Hepatocyte (in vitro differentiated cells): ENCODE measurements at regions not wholly inside any gene's neighbourhood (a gene's known extent, or its start where the extent isn't known, plus 50 kb on each side); places are given as distances from the start of the nearest gene placed in this dataset.

Source experiments
- DNase-seq: peaks from one replicate; pipeline ENCODE4 v3.0.0-alpha.2; 2016; ENCODE audit warnings: low spot score
- H2AFZ ChIP-seq: fragments of 200-600 bp; sonication (generic); 2 replicates; pipeline ENCODE4 v1.6.0; 2016; ENCODE audit warnings: antibody characterized with exemption, mild to moderate bottlenecking
- H3K27ac ChIP-seq: fragments of 200-600 bp; sonication (generic); 2 replicates; pipeline ENCODE4 v1.5.1; 2016; ENCODE audit warnings: mild to moderate bottlenecking
- H3K27me3 ChIP-seq: fragments of 200-600 bp; sonication (generic); 2 replicates; pipeline ENCODE4 v1.6.1; 2016
- H3K36me3 ChIP-seq: fragments of 200-600 bp; sonication (generic); replicated peaks from 2 replicates; pipeline ENCODE4 v1.5.1; 2016; ENCODE audit warnings: low read depth; ENCODE audit not compliant: insufficient read depth
- H3K4me1 ChIP-seq: fragments of 200-600 bp; sonication (generic); 2 replicates; pipeline ENCODE4 v1.5.1; 2016; ENCODE audit warnings: mild to moderate bottlenecking, moderate library complexity; ENCODE audit not compliant: insufficient read depth
- H3K4me2 ChIP-seq: fragments of 200-600 bp; sonication (generic); 2 replicates; pipeline ENCODE4 v1.6.0; 2016
- H3K4me3 ChIP-seq: fragments of 200-600 bp; sonication (generic); 2 replicates; pipeline ENCODE4 v1.5.1; 2016; ENCODE audit warnings: mild to moderate bottlenecking
- H3K79me2 ChIP-seq: fragments of 200-600 bp; sonication (generic); 2 replicates; pipeline ENCODE4 v1.6.0; 2017; ENCODE audit warnings: mild to moderate bottlenecking
- H3K9me2 ChIP-seq: fragments of 200-600 bp; sonication (generic); replicated peaks from 2 replicates; pipeline ENCODE4 v1.6.0; 2017; ENCODE audit warnings: mild to moderate bottlenecking; ENCODE audit not compliant: insufficient read depth
- H3K9me3 ChIP-seq: fragments of 200-600 bp; sonication (generic); 2 replicates; pipeline ENCODE4 v1.5.1; 2016; ENCODE audit warnings: low read depth, mild to moderate bottlenecking
- H4K20me1 ChIP-seq: fragments of 200-600 bp; sonication (generic); 2 replicates; pipeline ENCODE4 v1.6.0; 2016; ENCODE audit warnings: mild to moderate bottlenecking; ENCODE audit not compliant: insufficient read depth, poor library complexity, severe bottlenecking
- EZH2 ChIP-seq: fragments of 200-600 bp; sonication (generic); IDR thresholded peaks from 2 replicates; pipeline ENCODE4 v1.6.1; 2016; ENCODE audit warnings: antibody characterized with exemption, mild to moderate bottlenecking, borderline replicate concordance
- EZH2phosphoT487 ChIP-seq: fragments of 200-600 bp; sonication (generic); IDR thresholded peaks from one replicate; pipeline ENCODE4 v1.6.1; 2018; ENCODE audit warnings: antibody characterized with exemption, mild to moderate bottlenecking, low read depth, moderate library complexity; ENCODE audit not compliant: unreplicated experiment, severe bottlenecking
- WGBS: methylation state at CpG from one replicate; pipeline ENCODE4 v1.1.6; 2016; ENCODE audit warnings: low lambda C conversion rate; ENCODE audit errors: missing lambda C conversion rate; 5-methylcytosine and 5-hydroxymethylcytosine counted together
- TF ChIP-seq, protein P1 (sequence below): fragments of 200-600 bp; sonication (generic); IDR thresholded peaks from 2 replicates; pipeline ENCODE4 v1.5.1; 2016; ENCODE audit warnings: antibody characterized with exemption, mild to moderate bottlenecking; ENCODE audit not compliant: poor library complexity

DNA sequence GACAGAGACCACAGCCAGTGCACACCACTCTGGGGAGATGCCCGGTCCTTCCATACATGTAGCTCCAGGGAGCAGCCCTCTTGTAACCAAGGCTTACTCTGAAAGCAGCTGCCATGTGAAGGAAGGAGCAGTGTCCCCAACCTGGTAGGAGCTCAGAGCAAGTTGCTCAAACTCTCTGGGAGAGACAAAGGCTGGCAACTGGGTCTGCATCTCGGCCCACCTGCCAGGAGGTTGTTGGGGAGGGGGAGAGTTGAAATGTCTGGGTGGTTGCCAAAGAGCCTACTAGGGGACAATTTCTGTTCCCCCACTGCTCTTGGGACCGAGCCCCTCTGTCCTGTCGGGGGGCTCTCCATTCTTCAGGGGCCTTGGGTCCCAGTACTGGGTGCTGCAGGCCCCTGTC, 309.9 kb downstream of the TLE3 start:
- H4K20me1 ChIP-seq = no peaks in the 10 kb centered on the region
- TF ChIP-seq EZH2phosphoT487 (no peak), EZH2 (no peak)
- TF ChIP-seq, protein P1, sequence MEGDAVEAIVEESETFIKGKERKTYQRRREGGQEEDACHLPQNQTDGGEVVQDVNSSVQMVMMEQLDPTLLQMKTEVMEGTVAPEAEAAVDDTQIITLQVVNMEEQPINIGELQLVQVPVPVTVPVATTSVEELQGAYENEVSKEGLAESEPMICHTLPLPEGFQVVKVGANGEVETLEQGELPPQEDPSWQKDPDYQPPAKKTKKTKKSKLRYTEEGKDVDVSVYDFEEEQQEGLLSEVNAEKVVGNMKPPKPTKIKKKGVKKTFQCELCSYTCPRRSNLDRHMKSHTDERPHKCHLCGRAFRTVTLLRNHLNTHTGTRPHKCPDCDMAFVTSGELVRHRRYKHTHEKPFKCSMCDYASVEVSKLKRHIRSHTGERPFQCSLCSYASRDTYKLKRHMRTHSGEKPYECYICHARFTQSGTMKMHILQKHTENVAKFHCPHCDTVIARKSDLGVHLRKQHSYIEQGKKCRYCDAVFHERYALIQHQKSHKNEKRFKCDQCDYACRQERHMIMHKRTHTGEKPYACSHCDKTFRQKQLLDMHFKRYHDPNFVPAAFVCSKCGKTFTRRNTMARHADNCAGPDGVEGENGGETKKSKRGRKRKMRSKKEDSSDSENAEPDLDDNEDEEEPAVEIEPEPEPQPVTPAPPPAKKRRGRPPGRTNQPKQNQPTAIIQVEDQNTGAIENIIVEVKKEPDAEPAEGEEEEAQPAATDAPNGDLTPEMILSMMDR = no peak
- H3K4me3 ChIP-seq = no peak overlapping the region
- H3K4me1 ChIP-seq = no peaks in the 10 kb centered on the region
- no peaks in the 10 kb centered on the region for H3K79me2 ChIP-seq
- no peak overlapping the region for H3K4me2 ChIP-seq
- H3K9me3 ChIP-seq = no peaks in the 10 kb centered on the region
- DNase-seq = no peak
- H3K27ac ChIP-seq = no peak overlapping the region
- no peaks in the 10 kb centered on the region for H3K27me3 ChIP-seq
- H2AFZ ChIP-seq = no peak overlapping the region
- 92% methylated on average over 4 of the region's 4 CpGs for WGBS
- no peaks in the 10 kb centered on the region for H3K36me3 ChIP-seq
- no peaks in the 10 kb centered on the region for H3K9me2 ChIP-seq

- no peaks in the 10 kb centered on the region for H3K9me3 ChIP-seq
- no peaks in the 10 kb centered on the region for H4K20me1 ChIP-seq
- no peaks in the 10 kb centered on the region for H3K27me3 ChIP-seq
- H2AFZ ChIP-seq = no peak overlapping the region
- no peak overlapping the region for H3K4me3 ChIP-seq
- DNase-seq = no peak
- WGBS = 91% methylated on average over 9 of the region's 9 CpGs
- H3K79me2 ChIP-seq = no peaks in the 10 kb centered on the region
- no peak overlapping the region for H3K27ac ChIP-seq
- no peaks in the 10 kb centered on the region for H3K9me2 ChIP-seq
- H3K4me1 ChIP-seq = peaks cover 3% of the 10 kb centered on the region
- H3K4me2 ChIP-seq = no peak overlapping the region
- TF ChIP-seq, protein P1 = no peak
- TF ChIP-seq EZH2phosphoT487 (no peak), EZH2 (no peak)
- no peaks in the 10 kb centered on the region for H3K36me3 ChIP-seq
Observed at GRCh38 chr15:69789648-69790393, 307.9 kb downstream of the TLE3 start.

DNA sequence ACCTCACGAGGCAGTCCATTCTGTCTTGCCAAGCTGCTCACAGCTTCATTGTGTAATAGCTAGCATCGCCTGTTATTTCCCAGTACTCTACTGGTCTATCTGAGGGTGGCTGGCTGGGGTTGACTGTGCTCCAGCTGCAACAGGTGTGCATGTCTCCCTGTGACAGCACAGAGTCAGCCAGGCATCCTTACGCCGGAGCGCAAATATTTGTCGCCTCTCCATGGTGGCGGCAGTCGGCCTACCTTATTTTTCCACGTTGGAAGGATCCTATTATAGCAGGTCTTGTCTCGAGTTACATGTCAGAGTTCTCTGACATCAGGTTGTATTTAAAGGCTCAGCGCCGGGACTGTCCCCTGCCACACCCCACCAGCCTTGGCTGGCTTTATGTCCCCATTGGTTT, 307.1 kb downstream of the TLE3 start:
- no peak overlapping the region for H2AFZ ChIP-seq
- TF ChIP-seq, protein P1 = no peak
- TF ChIP-seq EZH2phosphoT487 = no peak
- TF ChIP-seq EZH2 = no peak
- no peak for DNase-seq
- H4K20me1 ChIP-seq = no peaks in the 10 kb centered on the region
- H3K27me3 ChIP-seq = no peaks in the 10 kb centered on the region
- no peaks in the 10 kb centered on the region for H3K36me3 ChIP-seq
- H3K4me3 ChIP-seq = no peak overlapping the region
- H3K4me2 ChIP-seq = no peak overlapping the region
- no peaks in the 10 kb centered on the region for H3K79me2 ChIP-seq
- no peak overlapping the region for H3K27ac ChIP-seq
- WGBS = 91% methylated on average over 12 of the region's 12 CpGs
- H3K9me3 ChIP-seq = no peaks in the 10 kb centered on the region
- no peaks in the 10 kb centered on the region for H3K9me2 ChIP-seq
- H3K4me1 ChIP-seq = peaks cover 3% of the 10 kb centered on the region
